Astrocyte (in vitro differentiated cells and primary cell): ENCODE measurements at regions not wholly inside any gene's neighbourhood (a gene's known extent, or its start where the extent isn't known, plus 50 kb on each side); places are given as distances from the start of the nearest gene placed in this dataset.

Source experiments
- EZH2 ChIP-seq: IDR thresholded peaks from 2 replicates; pipeline ENCODE4 v1.6.1; 2012; ENCODE audit warnings: mild to moderate bottlenecking, low read length, inconsistent platforms; ENCODE audit not compliant: insufficient read depth
- TF ChIP-seq, protein P1 (sequence below): IDR thresholded peaks from 2 replicates; pipeline ENCODE4 v1.5.1; 2011; ENCODE audit warnings: low read depth, mild to moderate bottlenecking, inconsistent platforms, low read length, moderate library complexity; ENCODE audit not compliant: insufficient read depth

DNA sequence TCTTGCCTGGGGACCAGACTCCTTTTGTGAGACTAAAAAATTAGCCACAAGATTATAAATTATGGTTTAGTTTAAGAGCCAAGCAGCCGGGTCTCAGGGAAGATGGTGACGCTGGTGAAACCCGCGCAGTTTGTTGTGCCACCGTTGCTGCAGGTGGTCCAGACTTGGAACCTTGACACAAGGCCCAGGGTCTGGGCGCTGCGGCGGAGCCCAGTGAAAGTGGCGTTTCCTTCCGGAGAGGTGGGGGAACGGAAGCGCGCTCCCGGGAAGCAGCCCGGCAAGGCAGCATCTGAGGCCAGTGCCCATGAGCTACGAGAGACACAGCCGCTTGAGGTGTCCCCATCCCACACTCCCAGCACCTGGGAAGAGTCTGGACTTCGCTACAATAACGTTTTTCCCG lies 131.6 kb downstream of the SKIDA1 start:
- TF ChIP-seq, protein P1, sequence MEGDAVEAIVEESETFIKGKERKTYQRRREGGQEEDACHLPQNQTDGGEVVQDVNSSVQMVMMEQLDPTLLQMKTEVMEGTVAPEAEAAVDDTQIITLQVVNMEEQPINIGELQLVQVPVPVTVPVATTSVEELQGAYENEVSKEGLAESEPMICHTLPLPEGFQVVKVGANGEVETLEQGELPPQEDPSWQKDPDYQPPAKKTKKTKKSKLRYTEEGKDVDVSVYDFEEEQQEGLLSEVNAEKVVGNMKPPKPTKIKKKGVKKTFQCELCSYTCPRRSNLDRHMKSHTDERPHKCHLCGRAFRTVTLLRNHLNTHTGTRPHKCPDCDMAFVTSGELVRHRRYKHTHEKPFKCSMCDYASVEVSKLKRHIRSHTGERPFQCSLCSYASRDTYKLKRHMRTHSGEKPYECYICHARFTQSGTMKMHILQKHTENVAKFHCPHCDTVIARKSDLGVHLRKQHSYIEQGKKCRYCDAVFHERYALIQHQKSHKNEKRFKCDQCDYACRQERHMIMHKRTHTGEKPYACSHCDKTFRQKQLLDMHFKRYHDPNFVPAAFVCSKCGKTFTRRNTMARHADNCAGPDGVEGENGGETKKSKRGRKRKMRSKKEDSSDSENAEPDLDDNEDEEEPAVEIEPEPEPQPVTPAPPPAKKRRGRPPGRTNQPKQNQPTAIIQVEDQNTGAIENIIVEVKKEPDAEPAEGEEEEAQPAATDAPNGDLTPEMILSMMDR: no peak
- no peak for TF ChIP-seq EZH2
